OCI-LY1 (cell line): ENCODE measurements at regions not wholly inside any gene's neighbourhood (a gene's known extent, or its start where the extent isn't known, plus 50 kb on each side); places are given as distances from the start of the nearest gene placed in this dataset.

Experiments
- H2AFZ ChIP-seq: fragments of 200-600 bp; sonication (generic), shearing (Covaris generic); 2 replicates; pipeline ENCODE4 v1.6.0; 2014; ENCODE audit warnings: antibody characterized with exemption, mild to moderate bottlenecking, low read length
- H3F3A ChIP-seq: fragments of 200-600 bp; sonication (generic), shearing (Covaris generic); 2 replicates; pipeline ENCODE4 v1.6.0; 2014; ENCODE audit warnings: mild to moderate bottlenecking, antibody characterized with exemption, low read length, moderate library complexity; ENCODE audit not compliant: insufficient read depth
- H3K27ac ChIP-seq: fragments of 200-600 bp; sonication (generic); 2 replicates; pipeline ENCODE4 v1.5.1; 2014; ENCODE audit warnings: low read length, mixed run types, mild to moderate bottlenecking, low read depth; ENCODE audit not compliant: poor library complexity, severe bottlenecking
- H3K27me3 ChIP-seq: fragments of 200-600 bp; sonication (generic); 2 replicates; pipeline ENCODE4 v1.6.0; 2014; ENCODE audit warnings: antibody characterized with exemption, mild to moderate bottlenecking, low read length, moderate library complexity; ENCODE audit not compliant: insufficient read depth
- H3K36me3 ChIP-seq: fragments of 200-600 bp; sonication (generic); 2 replicates; pipeline ENCODE4 v1.6.1; 2014; ENCODE audit warnings: mild to moderate bottlenecking, antibody characterized with exemption, low read length, moderate library complexity, mixed read lengths; ENCODE audit not compliant: insufficient read depth
- H3K4me1 ChIP-seq: fragments of 200-600 bp; sonication (generic); 2 replicates; pipeline ENCODE4 v1.5.1; 2014; ENCODE audit warnings: mild to moderate bottlenecking, low read length, moderate library complexity; ENCODE audit not compliant: insufficient read depth, severe bottlenecking
- H3K4me2 ChIP-seq: fragments of 200-600 bp; sonication (generic), shearing (Covaris generic); 2 replicates; pipeline ENCODE4 v1.6.1; 2014; ENCODE audit warnings: low read length
- H3K4me3 ChIP-seq: fragments of 200-600 bp; sonication (generic); 2 replicates; pipeline ENCODE4 v1.5.1; 2014; ENCODE audit warnings: low read length, low read depth, mild to moderate bottlenecking, mixed read lengths; ENCODE audit not compliant: poor library complexity, severe bottlenecking
- H3K79me2 ChIP-seq: fragments of 200-600 bp; shearing (Covaris generic); 2 replicates; pipeline ENCODE4 v1.6.1; 2016; ENCODE audit warnings: mixed run types, low read length, mixed read lengths; ENCODE audit not compliant: insufficient read depth
- H3K9ac ChIP-seq: fragments of 200-600 bp; sonication (generic), shearing (Covaris generic); 2 replicates; pipeline ENCODE4 v1.6.1; 2014; ENCODE audit warnings: mild to moderate bottlenecking, low read length, mixed read lengths
- H3K9me2 ChIP-seq: fragments of 200-600 bp; sonication (generic), shearing (Covaris generic); 2 replicates; pipeline ENCODE4 v1.6.1; 2014; ENCODE audit warnings: low read depth, mild to moderate bottlenecking, low read length, mixed read lengths
- H3K9me3 ChIP-seq: fragments of 200-600 bp; shearing (Covaris generic); 2 replicates; pipeline ENCODE4 v1.6.1; 2014; ENCODE audit warnings: low read length, mixed read lengths
- H4K20me1 ChIP-seq: fragments of 200-600 bp; sonication (generic), shearing (Covaris generic); 2 replicates; pipeline ENCODE4 v1.6.0; 2016; ENCODE audit warnings: mild to moderate bottlenecking, low read length; ENCODE audit not compliant: insufficient read depth
- EZH2 ChIP-seq: fragments of 200-600 bp; sonication (generic), shearing (Covaris generic); IDR thresholded peaks from 2 replicates; pipeline ENCODE4 v1.8.0; 2017; ENCODE audit warnings: borderline replicate concordance, mixed run types, mild to moderate bottlenecking, antibody characterized with exemption, low read length, moderate library complexity, mixed read lengths
- TF ChIP-seq, protein P1 (sequence below): fragments of 200-600 bp; sonication (generic), shearing (Covaris generic); IDR thresholded peaks from 2 replicates; pipeline ENCODE4 v1.5.1; 2017; ENCODE audit warnings: mild to moderate bottlenecking, antibody characterized with exemption, low read length, moderate library complexity, mixed read lengths

DNA sequence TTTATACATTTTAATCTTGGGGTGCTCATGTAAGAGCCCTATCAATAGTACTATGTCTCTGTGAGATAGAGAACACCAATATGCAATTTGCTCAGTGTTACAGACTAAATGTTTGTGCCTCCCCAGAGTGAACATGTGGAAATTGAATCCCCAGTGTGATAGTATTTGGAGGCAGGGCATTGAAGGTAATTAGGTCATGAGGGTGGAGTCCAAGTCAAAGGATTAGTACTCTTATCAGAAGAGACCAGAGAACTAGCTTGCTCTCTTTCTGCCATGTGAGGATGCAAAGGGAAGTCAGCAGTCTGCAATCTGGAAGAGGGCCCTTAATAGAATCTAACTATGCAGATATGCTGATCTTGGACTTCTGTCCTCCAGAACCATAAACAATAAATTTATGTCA, 1317.0 kb downstream of the STIM2 start:
- no peaks in the 10 kb centered on the region for H3K27me3 ChIP-seq
- no peaks in the 10 kb centered on the region for H3K9me3 ChIP-seq
- H3K79me2 ChIP-seq = no peaks in the 10 kb centered on the region
- no peak overlapping the region for H3K9ac ChIP-seq
- TF ChIP-seq, protein P1, sequence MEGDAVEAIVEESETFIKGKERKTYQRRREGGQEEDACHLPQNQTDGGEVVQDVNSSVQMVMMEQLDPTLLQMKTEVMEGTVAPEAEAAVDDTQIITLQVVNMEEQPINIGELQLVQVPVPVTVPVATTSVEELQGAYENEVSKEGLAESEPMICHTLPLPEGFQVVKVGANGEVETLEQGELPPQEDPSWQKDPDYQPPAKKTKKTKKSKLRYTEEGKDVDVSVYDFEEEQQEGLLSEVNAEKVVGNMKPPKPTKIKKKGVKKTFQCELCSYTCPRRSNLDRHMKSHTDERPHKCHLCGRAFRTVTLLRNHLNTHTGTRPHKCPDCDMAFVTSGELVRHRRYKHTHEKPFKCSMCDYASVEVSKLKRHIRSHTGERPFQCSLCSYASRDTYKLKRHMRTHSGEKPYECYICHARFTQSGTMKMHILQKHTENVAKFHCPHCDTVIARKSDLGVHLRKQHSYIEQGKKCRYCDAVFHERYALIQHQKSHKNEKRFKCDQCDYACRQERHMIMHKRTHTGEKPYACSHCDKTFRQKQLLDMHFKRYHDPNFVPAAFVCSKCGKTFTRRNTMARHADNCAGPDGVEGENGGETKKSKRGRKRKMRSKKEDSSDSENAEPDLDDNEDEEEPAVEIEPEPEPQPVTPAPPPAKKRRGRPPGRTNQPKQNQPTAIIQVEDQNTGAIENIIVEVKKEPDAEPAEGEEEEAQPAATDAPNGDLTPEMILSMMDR = no peak
- no peak for TF ChIP-seq EZH2
- H3K9me2 ChIP-seq = no peaks in the 10 kb centered on the region
- no peaks in the 10 kb centered on the region for H4K20me1 ChIP-seq
- no peak overlapping the region for H3K4me2 ChIP-seq
- H2AFZ ChIP-seq = no peak overlapping the region
- no peaks in the 10 kb centered on the region for H3F3A ChIP-seq
- no peaks in the 10 kb centered on the region for H3K36me3 ChIP-seq
- H3K4me3 ChIP-seq = no peak overlapping the region
- no peaks in the 10 kb centered on the region for H3K4me1 ChIP-seq
- H3K27ac ChIP-seq = no peak overlapping the region

GRCh38 chr4:28179126-28179525, 1318.5 kb downstream of the STIM2 start:
- Histone ChIP-seq H3K9me2 (no peaks in the 10 kb centered on the region), H3K4me3 (no peak overlapping the region)

DNA sequence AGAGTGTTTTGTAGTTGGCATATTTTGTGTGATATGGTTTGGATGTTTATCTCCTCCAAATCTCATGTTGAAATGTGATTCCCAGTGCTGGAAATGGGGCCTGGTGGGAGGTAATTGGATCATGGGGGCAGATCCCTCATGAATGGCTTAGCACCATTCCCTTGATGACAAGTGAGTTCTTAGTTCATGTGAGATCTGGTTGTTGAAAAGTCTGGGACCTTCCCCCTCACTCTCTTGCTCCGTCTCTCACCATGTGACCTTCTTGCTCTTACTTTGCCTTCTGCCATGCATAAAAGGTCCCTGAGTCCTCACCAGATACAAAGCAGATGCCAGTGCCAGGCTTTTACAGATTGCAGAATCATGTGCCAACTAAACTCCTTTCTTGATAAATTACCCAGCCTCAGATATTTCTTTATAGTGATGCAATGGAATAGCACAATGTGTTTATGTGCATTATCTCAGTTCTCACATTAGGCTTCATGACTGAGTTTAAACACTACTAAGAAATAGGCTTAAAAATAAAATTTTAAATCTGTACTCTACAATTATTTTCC, 1348.8 kb downstream of the STIM2 start:
- Histone ChIP-seq H3K79me2 (no peaks in the 10 kb centered on the region), H3F3A (no peaks in the 10 kb centered on the region), H3K9ac (no peak overlapping the region), H3K4me3 (no peak overlapping the region), H3K27me3 (no peaks in the 10 kb centered on the region), H4K20me1 (no peaks in the 10 kb centered on the region), H3K27ac (no peak overlapping the region), H3K36me3 (no peaks in the 10 kb centered on the region), H3K4me1 (no peaks in the 10 kb centered on the region), H3K4me2 (no peak overlapping the region), H3K9me2 (no peaks in the 10 kb centered on the region), H2AFZ (no peak overlapping the region), H3K9me3 (no peaks in the 10 kb centered on the region)
- TF ChIP-seq, protein P1 = no peak
- no peak for TF ChIP-seq EZH2

More at GRCh38 chr4:28179126-28179525, 1318.5 kb downstream of the STIM2 start:
- no peaks in the 10 kb centered on the region for H3K27me3 ChIP-seq
- no peaks in the 10 kb centered on the region for H3F3A ChIP-seq
- no peak overlapping the region for H3K9ac ChIP-seq
- no peaks in the 10 kb centered on the region for H4K20me1 ChIP-seq
- no peaks in the 10 kb centered on the region for H3K36me3 ChIP-seq
- H3K4me1 ChIP-seq = no peaks in the 10 kb centered on the region
- H3K79me2 ChIP-seq = no peaks in the 10 kb centered on the region
- no peak overlapping the region for H3K4me2 ChIP-seq
- H3K9me3 ChIP-seq = no peaks in the 10 kb centered on the region
- no peak for TF ChIP-seq EZH2
- TF ChIP-seq, protein P1 = no peak
- no peak overlapping the region for H2AFZ ChIP-seq
- H3K27ac ChIP-seq = no peak overlapping the region
